H9 (cell line): ENCODE measurements at regions not wholly inside any gene's neighbourhood (a gene's known extent, or its start where the extent isn't known, plus 50 kb on each side); places are given as distances from the start of the nearest gene placed in this dataset.

Source experiments
- DNase-seq: peaks from one replicate; pipeline ENCODE4 v3.0.0-alpha.2; 2017
- H2AFZ ChIP-seq: one replicate; pipeline ENCODE4 v1.6.1; 2013; ENCODE audit warnings: mild to moderate bottlenecking, low read length, control low read depth, moderate library complexity
- H2AK5ac ChIP-seq: 2 replicates; pipeline ENCODE4 v1.6.1; 2013; ENCODE audit warnings: low read length, control low read depth, mixed read lengths; ENCODE audit not compliant: insufficient read length
- H2BK120ac ChIP-seq: one replicate; pipeline ENCODE4 v1.6.1; 2013; ENCODE audit warnings: low read depth, mild to moderate bottlenecking, low read length, control low read depth, inconsistent platforms; ENCODE audit not compliant: poor library complexity, severe bottlenecking
- H2BK12ac ChIP-seq: 2 replicates; pipeline ENCODE4 v1.6.1; 2013; ENCODE audit warnings: low read length, control low read depth, mixed read lengths, low read depth; ENCODE audit not compliant: insufficient read length
- H2BK15ac ChIP-seq: 2 replicates; pipeline ENCODE4 v1.6.1; 2013; ENCODE audit warnings: low read depth, low read length, control low read depth
- H2BK20ac ChIP-seq: one replicate; pipeline ENCODE4 v1.6.1; 2013; ENCODE audit warnings: low read depth, mild to moderate bottlenecking, low read length, control low read depth, inconsistent platforms; ENCODE audit not compliant: poor library complexity, severe bottlenecking
- H2BK5ac ChIP-seq: 2 replicates; pipeline ENCODE4 v1.6.1; 2013; ENCODE audit warnings: low read length, control low read depth, mixed read lengths; ENCODE audit not compliant: insufficient read length
- H3K14ac ChIP-seq: 2 replicates; pipeline ENCODE4 v1.6.1; 2013; ENCODE audit warnings: low read length, control low read depth; ENCODE audit not compliant: insufficient read depth
- H3K18ac ChIP-seq: 2 replicates; pipeline ENCODE4 v1.6.1; 2013; ENCODE audit warnings: low read depth, mild to moderate bottlenecking, mixed read lengths, low read length, control low read depth; ENCODE audit not compliant: insufficient read length
- H3K23ac ChIP-seq: 2 replicates; pipeline ENCODE4 v1.6.1; 2013; ENCODE audit warnings: low read length, control low read depth, mixed read lengths, low read depth; ENCODE audit not compliant: insufficient read length
- H3K23me2 ChIP-seq: 2 replicates; pipeline ENCODE4 v1.6.1; 2013; ENCODE audit warnings: low read depth, mild to moderate bottlenecking, mixed read lengths, low read length, control low read depth; ENCODE audit not compliant: insufficient read length, poor library complexity, severe bottlenecking
- H3K27ac ChIP-seq: 2 replicates; pipeline ENCODE4 v1.5.1; 2013; ENCODE audit warnings: low read length, control low read depth, mixed read lengths, low read depth; ENCODE audit not compliant: insufficient read length
- H3K27me3 ChIP-seq: 2 replicates; pipeline ENCODE4 v1.6.1; 2013; ENCODE audit warnings: low read length, control low read depth, inconsistent platforms; ENCODE audit not compliant: insufficient read depth
- H3K4ac ChIP-seq: 2 replicates; pipeline ENCODE4 v1.6.1; 2013; ENCODE audit warnings: low read depth, mild to moderate bottlenecking, control low read depth, inconsistent platforms, low read length, moderate library complexity
- H3K4me1 ChIP-seq: 2 replicates; pipeline ENCODE4 v1.6.1; 2013; ENCODE audit warnings: low read length, control low read depth, inconsistent platforms; ENCODE audit not compliant: insufficient read depth
- H3K4me2 ChIP-seq: 2 replicates; pipeline ENCODE4 v1.6.1; 2013; ENCODE audit warnings: low read length, control low read depth, mixed read lengths; ENCODE audit not compliant: insufficient read length, insufficient read depth
- H3K56ac ChIP-seq: 2 replicates; pipeline ENCODE4 v1.6.1; 2013; ENCODE audit warnings: low read depth, mild to moderate bottlenecking, mixed read lengths, low read length, control low read depth; ENCODE audit not compliant: insufficient read length
- H3K79me1 ChIP-seq: 2 replicates; pipeline ENCODE4 v1.6.1; 2013; ENCODE audit warnings: low read depth, mild to moderate bottlenecking, moderate library complexity, low read length, control low read depth, inconsistent platforms; ENCODE audit not compliant: insufficient read depth, poor library complexity, severe bottlenecking
- H3K79me2 ChIP-seq: 2 replicates; pipeline ENCODE4 v1.6.1; 2013; ENCODE audit warnings: low read length, control low read depth, inconsistent platforms; ENCODE audit not compliant: insufficient read depth
- H3K9ac ChIP-seq: 2 replicates; pipeline ENCODE4 v1.6.1; 2013; ENCODE audit warnings: low read length, control low read depth, mixed read lengths; ENCODE audit not compliant: insufficient read length; ENCODE audit errors: extremely low read depth
- H3K9me3 ChIP-seq: one replicate; pipeline ENCODE4 v1.6.1; 2013; ENCODE audit warnings: low read depth, low read length, inconsistent platforms; ENCODE audit not compliant: control insufficient read depth
- H3T11ph ChIP-seq: one replicate; pipeline ENCODE4 v1.6.1; 2013; ENCODE audit warnings: mild to moderate bottlenecking, low read length, control low read depth, inconsistent platforms
- H4K20me1 ChIP-seq: one replicate; pipeline ENCODE4 v1.6.1; 2013; ENCODE audit not compliant: control insufficient read depth, insufficient read length, insufficient read depth
- H4K5ac ChIP-seq: 2 replicates; pipeline ENCODE4 v1.6.1; 2013; ENCODE audit warnings: low read depth, mild to moderate bottlenecking, mixed read lengths, low read length, control low read depth; ENCODE audit not compliant: insufficient read length
- H4K8ac ChIP-seq: replicated peaks from 2 replicates; pipeline ENCODE4 v1.6.1; 2013; ENCODE audit warnings: low read length, control low read depth, mixed read lengths, low read depth; ENCODE audit not compliant: insufficient read length
- H4K91ac ChIP-seq: 2 replicates; pipeline ENCODE4 v1.6.1; 2013; ENCODE audit warnings: low read depth, mild to moderate bottlenecking, moderate library complexity, mixed read lengths, low read length, control low read depth; ENCODE audit not compliant: insufficient read length
- H3K27ac Mint-ChIP-seq, 3 experiments: 2 replicates in 2 of 3; 3 replicates in 1 of 3; pipeline ENCODE4 v1.8.0; 2020 to 2021; ENCODE audit warnings: mixed read lengths in 3 of 3, mild to moderate bottlenecking in 1 of 3, moderate library complexity in 1 of 3
- H3K27me3 Mint-ChIP-seq: 2 replicates; pipeline ENCODE4 v1.8.0; 2021; ENCODE audit warnings: low read depth, mild to moderate bottlenecking, moderate library complexity, mixed read lengths
- H3K36me3 Mint-ChIP-seq, 3 experiments: 2 replicates in 2 of 3; 3 replicates in 1 of 3; pipeline ENCODE4 v1.8.0; 2020 to 2021; ENCODE audit warnings: low read depth in 3 of 3, mixed read lengths in 3 of 3; ENCODE audit not compliant: insufficient read depth in 1 of 3
- H3K4me1 Mint-ChIP-seq, 2 experiments: 2 replicates each; pipeline ENCODE4 v1.8.0; 2020; ENCODE audit warnings: mixed read lengths in 2 of 2
- H3K4me3 Mint-ChIP-seq, 2 experiments: 2 replicates in 1 of 2; 3 replicates in 1 of 2; pipeline ENCODE4 v1.8.0; 2020 to 2021; ENCODE audit warnings: mild to moderate bottlenecking in 2 of 2, mixed read lengths in 2 of 2, moderate library complexity in 1 of 2
- H3K9me3 Mint-ChIP-seq, 2 experiments: 2 replicates in 1 of 2; 3 replicates in 1 of 2; pipeline ENCODE4 v1.8.0; 2020; ENCODE audit warnings: mild to moderate bottlenecking in 2 of 2, mixed read lengths in 2 of 2, moderate library complexity in 1 of 2
- CTCF ChIP-seq: fragments of 200-600 bp; sonication (generic); conservative IDR thresholded peaks from 3 replicates; pipeline ENCODE4 v1.8.0; 2021; ENCODE audit warnings: antibody characterized with exemption, mild to moderate bottlenecking
- WGBS: extraction: QIAGEN DNeasy Blood & Tissue Kit; methylation state at CpG from one replicate; pipeline ENCODE4 v1.1.7; 2013; ENCODE audit warnings: missing lambda C conversion rate, low lambda C conversion rate, mixed read lengths; ENCODE audit not compliant: insufficient read length; ENCODE audit errors: extremely low coverage; 5-methylcytosine and 5-hydroxymethylcytosine counted together

DNA sequence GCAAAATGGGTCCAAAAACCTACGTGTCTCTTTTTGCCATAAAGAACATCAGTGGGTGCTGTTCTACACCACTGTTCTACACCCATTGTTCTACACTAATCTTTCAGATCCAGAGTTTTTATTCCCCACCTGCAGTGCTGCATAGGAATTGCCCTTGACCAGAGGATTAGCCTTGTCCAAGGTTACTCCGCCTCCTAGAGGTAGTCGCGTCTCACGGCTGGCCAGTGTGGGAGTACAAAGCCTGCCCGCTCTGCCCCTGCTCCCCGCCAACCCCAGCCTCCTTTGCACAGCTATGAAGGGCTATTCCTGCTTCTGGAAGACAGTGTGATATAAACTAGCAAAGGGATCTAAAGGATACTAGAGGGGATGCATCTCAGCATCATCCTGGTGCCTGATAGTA lies 222.1 kb upstream of the LMCD1 start:
- H3K27ac Mint-ChIP-seq: no peak overlapping the region
- no peak overlapping the region for H3K14ac ChIP-seq
- no peak overlapping the region for H2BK20ac ChIP-seq
- H3K9me3 ChIP-seq: no peaks in the 10 kb centered on the region
- peaks cover 13% of the 10 kb centered on the region; the same call in 1 of the 2 replicates for H3K4me1 ChIP-seq
- H3K4me3 Mint-ChIP-seq: no peak overlapping the region
- no peaks in the 10 kb centered on the region for H4K20me1 ChIP-seq
- H3T11ph ChIP-seq: no peak overlapping the region
- no peak overlapping the region for H2BK120ac ChIP-seq
- H2BK12ac ChIP-seq: no peak overlapping the region
- H3K18ac ChIP-seq: no peak overlapping the region
- H3K4me1 Mint-ChIP-seq: peaks cover 29 to 30% of the 10 kb centered on the region in 2 experiments
- no peaks in the 10 kb centered on the region for H3K27me3 ChIP-seq
- H3K36me3 Mint-ChIP-seq: no peaks in the 10 kb centered on the region
- H3K79me2 ChIP-seq: no peaks in the 10 kb centered on the region
- H3K27ac ChIP-seq: no peak overlapping the region
- H2BK5ac ChIP-seq: no peak overlapping the region
- H3K4ac ChIP-seq: no peak overlapping the region
- H3K23ac ChIP-seq: no peak overlapping the region
- peak; percentile 40 for TF ChIP-seq CTCF
- peak; percentile 51 for DNase-seq
- no peaks in the 10 kb centered on the region for H3K23me2 ChIP-seq
- H3K56ac ChIP-seq: no peak overlapping the region
- H4K8ac ChIP-seq: no peak overlapping the region
- H3K9ac ChIP-seq: no peak overlapping the region
- no peak overlapping the region for H2BK15ac ChIP-seq
- H4K91ac ChIP-seq: no peak overlapping the region
- no peaks in the 10 kb centered on the region for H3K79me1 ChIP-seq
- H3K9me3 Mint-ChIP-seq: peaks cover 0 to 2% of the 10 kb centered on the region in 2 experiments; a peak in 1 of 5 replicates
- H2AFZ ChIP-seq: no peak overlapping the region
- no peak overlapping the region for H2AK5ac ChIP-seq
- no peak overlapping the region for H4K5ac ChIP-seq
- no peak overlapping the region for H3K4me2 ChIP-seq
- H3K27me3 Mint-ChIP-seq: no peaks in the 10 kb centered on the region
- no CpG with 5 or more reads among the region's 7 CpGs for WGBS
